Urothelium cell line (cell line): ENCODE measurements at regions not wholly inside any gene's neighbourhood (a gene's known extent, or its start where the extent isn't known, plus 50 kb on each side); places are given as distances from the start of the nearest gene placed in this dataset.

Experiments used
- DNase-seq: peaks from one replicate; pipeline ENCODE4 v3.0.0; 2011; ENCODE audit warnings: low spot score, mixed read lengths
- FAIRE-seq: peaks from 2 replicates; lab custom pipeline; 2011; peaks lifted over from hg19 to GRCh38; lab: Jason Lieb, UNC

- no peak for DNase-seq
- no peak for FAIRE-seq
Measured at GRCh38 chr12:61357496-61357895, 902.7 kb upstream of the USP15 start.

GRCh38 chr12:61362037-61362436, 898.2 kb upstream of the USP15 start:
- FAIRE-seq: no peak

GRCh38 chr12:61365001-61365400, 895.2 kb upstream of the USP15 start:
- FAIRE-seq: no peak

More at GRCh38 chr12:61362037-61362436, 898.2 kb upstream of the USP15 start:
- no peak for DNase-seq

GRCh38 chr12:61367281-61367785, 892.9 kb upstream of the USP15 start:
- FAIRE-seq (no peak), DNase-seq (no peak)

More at GRCh38 chr12:61365001-61365400, 895.2 kb upstream of the USP15 start:
- peak; percentile 5 for DNase-seq

GRCh38 chr12:61369241-61369910, 890.8 kb upstream of the USP15 start:
- DNase-seq (no peak), FAIRE-seq (no peak)

GRCh38 chr12:61384511-61384910, 875.7 kb upstream of the USP15 start:
- no peak for FAIRE-seq

GRCh38 chr12:61385771-61386170, 874.4 kb upstream of the USP15 start:
- DNase-seq (no peak), FAIRE-seq (no peak)

More at GRCh38 chr12:61384511-61384910, 875.7 kb upstream of the USP15 start:
- DNase-seq: no peak

GRCh38 chr12:61397668-61398067, 862.5 kb upstream of the USP15 start:
- no peak for FAIRE-seq
- DNase-seq: no peak

GRCh38 chr12:61412201-61412600, 848.0 kb upstream of the USP15 start:
- no peak for DNase-seq
- FAIRE-seq: no peak

GRCh38 chr12:61414470-61414869, 845.7 kb upstream of the USP15 start:
- DNase-seq (no peak), FAIRE-seq (no peak)

- DNase-seq: no peak
- no peak for FAIRE-seq
Measured at GRCh38 chr12:61422786-61423185, 837.4 kb upstream of the USP15 start.

GRCh38 chr12:61452076-61452475, 808.1 kb upstream of the USP15 start:
- FAIRE-seq (no peak), DNase-seq (peak; percentile 53)

GRCh38 chr12:61487728-61488127, 772.5 kb upstream of the USP15 start:
- DNase-seq: no peak
- FAIRE-seq: no peak

- peak; percentile 33 for DNase-seq
- no peak for FAIRE-seq
Measured at GRCh38 chr12:61490526-61491498, 769.4 kb upstream of the USP15 start.

- no peak for FAIRE-seq
- no peak for DNase-seq
Measured at GRCh38 chr12:61502179-61502578, 758.0 kb upstream of the USP15 start.

- FAIRE-seq (no peak), DNase-seq (no peak)
Measured at GRCh38 chr12:61504396-61505080, 755.7 kb upstream of the USP15 start.

GRCh38 chr12:61513499-61513898, 746.7 kb upstream of the USP15 start:
- FAIRE-seq (no peak), DNase-seq (no peak)

- DNase-seq: no peak
Measured at GRCh38 chr12:61514016-61514415, 746.2 kb upstream of the USP15 start.

GRCh38 chr12:61521258-61521657, 738.9 kb upstream of the USP15 start:
- no peak for DNase-seq
- no peak for FAIRE-seq

More at GRCh38 chr12:61514016-61514415, 746.2 kb upstream of the USP15 start:
- FAIRE-seq: no peak

- FAIRE-seq (no peak), DNase-seq (no peak)
Measured at GRCh38 chr12:61523276-61523992, 736.8 kb upstream of the USP15 start.
